ENCODE measurements at regions not wholly inside any gene's neighbourhood (a gene's known extent, or its start where the extent isn't known, plus 50 kb on each side); places are given as distances from the start of the nearest gene placed in this dataset.

DNA sequence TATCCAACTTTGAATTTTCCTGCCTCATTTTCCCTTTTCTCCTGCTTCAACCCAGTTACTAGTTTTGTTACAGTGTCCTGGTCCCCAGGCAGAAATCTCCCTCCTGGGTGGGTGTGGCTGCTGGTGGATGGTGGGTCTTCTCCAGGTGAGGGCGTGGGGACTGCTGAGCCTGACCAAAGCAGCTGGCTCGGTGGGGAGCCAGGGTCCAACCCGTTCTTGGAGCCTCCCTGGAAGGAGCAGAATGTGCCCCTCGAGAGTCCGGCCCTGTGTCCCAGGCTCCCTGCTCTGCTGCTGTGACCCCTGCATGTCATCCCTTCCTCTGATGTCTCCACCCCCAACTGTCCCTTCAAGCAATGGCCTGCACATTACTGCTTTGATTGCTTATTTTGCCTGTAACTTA, 86.6 kb upstream of the TCERG1L start:
- TF ChIP-seq GATA2 (IDR thresholded peaks at IDR 0.05; ENCODE audit: low read depth, low read length): no peak
- TF ChIP-seq GATA3 (IDR thresholded peaks at IDR 0.05; ENCODE audit: low read depth, low read length): no peak

All from SH-SY5Y (cell line).